HepG2 (cell line): ENCODE measurements at regions not wholly inside any gene's neighbourhood (a gene's known extent, or its start where the extent isn't known, plus 50 kb on each side); places are given as distances from the start of the nearest gene placed in this dataset.
A peak's percentile ranks its signal among the peaks of the same experiment; 100 is the strongest.

ENCODE experiments used
- ATF6 ChIP-seq: sonication (generic); formaldehyde crosslinking; conservative IDR thresholded peaks from 2 replicates; pipeline ENCODE4 v1.4.0; 2020; ENCODE audit warnings: missing genetic modification reagents
- BORCS8-MEF2B ChIP-seq: sonication (generic); formaldehyde crosslinking; IDR thresholded peaks from 2 replicates; pipeline ENCODE4 v1.8.0; 2022; ENCODE audit warnings: mild to moderate bottlenecking, missing genetic modification reagents
- CCDC6 ChIP-seq: sonication (generic); formaldehyde crosslinking; IDR thresholded peaks from 2 replicates; pipeline ENCODE4 v1.8.1; 2022; ENCODE audit warnings: mild to moderate bottlenecking, missing genetic modification reagents, moderate library complexity
- CENPBD1 ChIP-seq: sonication (generic); formaldehyde crosslinking; IDR thresholded peaks from 2 replicates; pipeline ENCODE4 v1.8.0; 2022; ENCODE audit warnings: missing genetic modification reagents, low read depth, mild to moderate bottlenecking, borderline replicate concordance
- ESRRA ChIP-seq: sonication (generic); formaldehyde crosslinking; IDR thresholded peaks from 2 replicates; pipeline ENCODE4 v1.5.1; 2020; ENCODE audit warnings: mild to moderate bottlenecking, low read depth, missing genetic modification reagents
- HNF1B ChIP-seq: sonication (generic); formaldehyde crosslinking; IDR thresholded peaks from 2 replicates; pipeline ENCODE4 v1.5.1; 2020; ENCODE audit warnings: mild to moderate bottlenecking, moderate library complexity, missing genetic modification reagents
- JUND ChIP-seq: sonication (generic); formaldehyde crosslinking; IDR thresholded peaks from 2 replicates; pipeline ENCODE4 v1.8.0; 2022; ENCODE audit warnings: mild to moderate bottlenecking, missing genetic modification reagents
- MAFK ChIP-seq, 2 experiments: IDR thresholded peaks in 1 of 2; conservative IDR thresholded peaks in 1 of 2; 2 replicates each; pipeline ENCODE4 v1.6.1; 2011; ENCODE audit warnings: improper control_type of control experiment in 2 of 2, low read length in 2 of 2
- MIER3 ChIP-seq: IDR thresholded peaks from 2 replicates; pipeline ENCODE4 v1.6.1; 2016; ENCODE audit warnings: missing compliant biosample characterization, borderline replicate concordance
- NR2F6 ChIP-seq, 2 experiments: IDR thresholded peaks; 2 replicates each; pipeline ENCODE4 v1.6.1; 2016; ENCODE audit warnings: antibody characterized with exemption in 1 of 2, mild to moderate bottlenecking in 1 of 2
- PBX2 ChIP-seq: IDR thresholded peaks from 2 replicates; pipeline ENCODE4 v1.6.1; 2016; ENCODE audit warnings: control low read depth
- PRDM4 ChIP-seq: sonication (generic); formaldehyde crosslinking; IDR thresholded peaks from 2 replicates; pipeline ENCODE4 v1.9.0; 2021; ENCODE audit warnings: missing genetic modification reagents, borderline replicate concordance
- THRA ChIP-seq: sonication (generic); formaldehyde crosslinking; IDR thresholded peaks from 2 replicates; pipeline ENCODE4 v1.4.0; 2020; ENCODE audit warnings: missing genetic modification reagents, borderline replicate concordance
- ZHX1 ChIP-seq: sonication (generic); formaldehyde crosslinking; IDR thresholded peaks from 2 replicates; pipeline ENCODE4 v1.8.1; 2022; ENCODE audit warnings: low read depth, mild to moderate bottlenecking, missing genetic modification reagents
- ZNF160 ChIP-seq: sonication (generic); formaldehyde crosslinking; IDR thresholded peaks from 2 replicates; pipeline ENCODE4 v1.8.0; 2022; ENCODE audit warnings: mild to moderate bottlenecking, inconsistent platforms, missing genetic modification reagents
- ZNF296 ChIP-seq: sonication (generic); formaldehyde crosslinking; conservative IDR thresholded peaks from 2 replicates; pipeline ENCODE4 v1.5.0; 2020; ENCODE audit warnings: mild to moderate bottlenecking, missing genetic modification reagents
- ZNF841 ChIP-seq: sonication (generic); formaldehyde crosslinking; IDR thresholded peaks from 2 replicates; pipeline ENCODE4 v1.8.1; 2023; ENCODE audit warnings: missing genetic modification reagents, borderline replicate concordance
- ZNF891 ChIP-seq: sonication (generic); formaldehyde crosslinking; IDR thresholded peaks from 2 replicates; pipeline ENCODE4 v1.5.0; 2020; ENCODE audit warnings: mild to moderate bottlenecking, missing genetic modification reagents

- TF ChIP-seq CENPBD1 = no peak
- TF ChIP-seq CCDC6 (CRISPR knock-in tag) = no peak
- TF ChIP-seq ESRRA (CRISPR knock-in tag) = peak; percentile 34; the same call in 1 of the 2 replicates
- no peak for TF ChIP-seq ZNF841 (CRISPR knock-in tag)
- TF ChIP-seq ZNF160 = no peak
- TF ChIP-seq JUND (CRISPR knock-in tag) = no peak
- no peak for TF ChIP-seq MIER3
- TF ChIP-seq THRA (CRISPR knock-in tag) = no peak
- no peak for TF ChIP-seq ZHX1
- no peak for TF ChIP-seq MAFK (conservative IDR thresholded peaks at IDR 0.05 in 1 of 2, IDR thresholded peaks at IDR 0.05 in 1 of 2; ENCODE audit: low read length in 2 of 2)
- TF ChIP-seq HNF1B (CRISPR knock-in tag) = peak; percentile 52; the same call in 1 of the 2 replicates
- TF ChIP-seq PRDM4 (CRISPR knock-in tag) = no peak
- no peak for TF ChIP-seq ATF6 (CRISPR knock-in tag)
- TF ChIP-seq ZNF296 (CRISPR knock-in tag) = no peak
- no peak for TF ChIP-seq BORCS8-MEF2B (CRISPR knock-in tag)
- TF ChIP-seq ZNF891 (CRISPR knock-in tag) = 0 out of 2 replicates have a peak, but pooled peaks have one; percentile 46
- no peak; the same call in none of the 2 replicates for TF ChIP-seq NR2F6 (IDR thresholded peaks at IDR 0.05)
- peak; percentile 76 for TF ChIP-seq NR2F6 (CRISPR knock-in tag; IDR thresholded peaks at IDR 0.05)
- TF ChIP-seq PBX2 (CRISPR knock-in tag) = no peak
These were observed 77.8 kb upstream of the HES1 start (continued) for GRCh38 chr3:194058189-194058571.
